Activated CD4-positive, alpha-beta T cell treated with anti-CD3 and anti-CD28 coated beads, Interleukin-2, amount 10 ng/mL, durations not matched to agents 24 days and 14 days (primary cell): ENCODE measurements at regions not wholly inside any gene's neighbourhood (a gene's known extent, or its start where the extent isn't known, plus 50 kb on each side); places are given as distances from the start of the nearest gene placed in this dataset.

Experiments
- DNase-seq: peaks from one replicate; pipeline ENCODE4 v3.0.0; 2022
- H3K27ac Mint-ChIP-seq: one replicate; pipeline ENCODE4 v1.8.0; 2022; ENCODE audit warnings: mild to moderate bottlenecking, mixed read lengths
- H3K27me3 Mint-ChIP-seq: one replicate; pipeline ENCODE4 v1.8.0; 2022; ENCODE audit warnings: mixed read lengths
- H3K36me3 Mint-ChIP-seq: one replicate; pipeline ENCODE4 v1.8.0; 2022; ENCODE audit warnings: low read depth, mild to moderate bottlenecking, mixed read lengths
- H3K4me1 Mint-ChIP-seq: one replicate; pipeline ENCODE4 v1.8.0; 2021; ENCODE audit warnings: mixed read lengths
- H3K4me3 Mint-ChIP-seq: one replicate; pipeline ENCODE4 v1.8.0; 2022; ENCODE audit warnings: mild to moderate bottlenecking, moderate library complexity, mixed read lengths
- H3K9me3 Mint-ChIP-seq: one replicate; pipeline ENCODE4 v1.8.0; 2021; ENCODE audit warnings: mixed read lengths
- intact Hi-C: fragments of 100-400 bp; cut with micrococcal nuclease; formaldehyde crosslinking; loops from one replicate; pipeline ENCODE4 v1.15.1; 2023

DNA sequence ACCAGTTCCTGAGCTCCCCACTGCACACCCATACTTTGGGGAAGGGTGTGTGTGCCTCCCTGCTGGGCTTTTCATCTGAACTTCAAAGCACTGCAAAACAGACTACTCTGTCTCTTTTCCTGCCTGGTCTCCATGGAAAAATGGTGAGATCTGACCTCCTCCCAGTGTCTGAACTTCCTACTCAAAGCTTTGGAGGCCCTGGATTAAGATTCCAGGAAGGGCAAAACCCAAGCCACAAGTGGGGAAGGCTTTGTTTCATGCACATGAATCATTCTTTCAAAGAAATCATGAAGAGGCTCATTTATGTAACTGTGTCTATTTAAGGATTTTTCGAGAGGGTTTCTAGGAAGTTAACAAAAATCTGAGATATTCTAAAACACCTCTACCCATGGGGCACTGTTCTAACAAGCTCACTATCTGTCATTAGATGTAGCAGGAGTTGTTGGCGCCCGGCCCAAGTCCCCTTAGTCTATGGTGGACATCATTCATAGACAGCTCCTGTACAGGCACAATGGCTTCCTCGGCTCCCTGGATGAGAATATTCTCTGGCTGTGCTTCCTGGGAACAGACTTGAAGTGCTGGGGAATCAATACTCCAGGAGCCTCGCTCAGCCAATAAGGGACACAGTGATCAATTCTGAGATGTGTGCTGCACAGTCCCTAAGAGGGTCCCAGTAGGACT, 224.0 kb downstream of the KTN1 start:
- Mint-ChIP-seq H3K4me3 (peak overlapping the region; percentile 66), H3K4me1 (peaks cover 69% of the 10 kb centered on the region), H3K27ac (peak overlapping the region; percentile 85), H3K36me3 (peaks cover 26% of the 10 kb centered on the region), H3K27me3 (no peaks in the 10 kb centered on the region), H3K9me3 (peaks cover 43% of the 10 kb centered on the region)
- peak; percentile 59 for DNase-seq
- intact Hi-C loops: no loop called here

DNA sequence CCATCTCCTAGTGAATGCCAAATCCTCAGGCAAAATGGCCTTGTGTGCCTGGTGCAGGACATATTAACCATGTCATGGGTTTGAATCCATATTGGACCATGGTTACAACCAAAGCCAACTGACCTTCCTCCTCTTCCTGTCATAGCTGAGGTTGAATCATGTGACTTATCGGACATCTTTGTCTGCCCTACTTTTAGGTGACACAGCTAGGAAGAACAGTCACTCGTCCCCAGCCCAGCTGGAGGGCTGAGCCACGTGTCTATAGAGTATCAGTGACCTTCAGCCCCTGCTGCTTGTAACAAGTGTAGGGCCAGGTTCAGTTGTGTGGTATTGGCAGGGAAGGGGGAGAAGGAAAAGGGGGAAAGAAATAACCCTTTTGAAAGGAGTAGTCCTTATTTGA, 225.2 kb downstream of the KTN1 start:
- peaks cover 40% of the 10 kb centered on the region for H3K9me3 Mint-ChIP-seq
- no peak overlapping the region for H3K4me3 Mint-ChIP-seq
- DNase-seq: no peak
- peaks cover 63% of the 10 kb centered on the region for H3K4me1 Mint-ChIP-seq
- H3K36me3 Mint-ChIP-seq: peaks cover 29% of the 10 kb centered on the region
- intact Hi-C loops: no loop called here
- H3K27me3 Mint-ChIP-seq: no peaks in the 10 kb centered on the region
- H3K27ac Mint-ChIP-seq: peak overlapping the region; percentile 3

DNA sequence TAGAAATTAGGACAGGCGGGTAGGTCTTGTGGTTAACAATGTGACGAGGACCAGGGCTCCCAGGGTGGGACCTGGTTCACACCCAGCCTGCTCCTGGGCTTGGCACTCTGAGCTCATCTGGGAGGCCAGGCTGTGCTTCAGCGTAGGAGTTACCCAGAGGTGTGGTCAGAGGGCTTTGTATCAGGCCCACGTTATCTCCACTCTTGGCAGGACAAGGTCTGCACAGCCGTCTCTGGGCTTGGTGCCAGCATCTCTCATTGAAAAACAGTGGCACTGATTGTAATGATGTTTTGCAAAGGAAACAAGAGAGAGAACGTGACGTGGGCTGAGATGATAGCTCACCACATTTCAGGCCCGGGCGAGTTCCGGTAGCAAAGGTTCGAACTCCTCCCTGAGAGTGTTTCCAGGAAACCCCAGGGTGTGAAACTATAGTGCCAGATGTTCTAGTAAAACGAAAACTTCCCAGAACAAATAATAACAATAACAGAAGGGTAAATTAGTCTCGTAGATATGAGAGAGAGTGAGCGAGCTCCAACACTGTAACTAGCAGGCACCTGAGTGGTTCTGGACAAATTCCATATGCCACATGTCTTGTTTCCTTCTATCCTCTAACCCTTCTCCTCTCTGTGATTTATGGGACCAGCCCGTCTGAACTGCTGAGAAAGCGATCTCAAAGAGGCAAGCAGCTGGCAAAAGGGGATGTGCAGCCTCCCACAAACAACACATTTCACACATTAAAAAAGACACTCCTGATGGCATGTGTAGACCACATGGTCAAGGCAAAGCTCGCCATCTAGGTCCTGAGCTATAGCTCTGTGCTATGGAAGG, 227.3 kb downstream of the KTN1 start:
- Mint-ChIP-seq H3K36me3 (peaks cover 37% of the 10 kb centered on the region), H3K27ac (peak overlapping the region; percentile 84), H3K4me3 (peak overlapping the region; percentile 53), H3K4me1 (peaks cover 51% of the 10 kb centered on the region), H3K9me3 (peaks cover 39% of the 10 kb centered on the region), H3K27me3 (no peaks in the 10 kb centered on the region)
- intact Hi-C loops: loop anchor here (2.0 kb wide), 1 partner anchor 44 kb away; no protein-coding TSS in a partner anchor
- DNase-seq: peak; percentile 93

DNA sequence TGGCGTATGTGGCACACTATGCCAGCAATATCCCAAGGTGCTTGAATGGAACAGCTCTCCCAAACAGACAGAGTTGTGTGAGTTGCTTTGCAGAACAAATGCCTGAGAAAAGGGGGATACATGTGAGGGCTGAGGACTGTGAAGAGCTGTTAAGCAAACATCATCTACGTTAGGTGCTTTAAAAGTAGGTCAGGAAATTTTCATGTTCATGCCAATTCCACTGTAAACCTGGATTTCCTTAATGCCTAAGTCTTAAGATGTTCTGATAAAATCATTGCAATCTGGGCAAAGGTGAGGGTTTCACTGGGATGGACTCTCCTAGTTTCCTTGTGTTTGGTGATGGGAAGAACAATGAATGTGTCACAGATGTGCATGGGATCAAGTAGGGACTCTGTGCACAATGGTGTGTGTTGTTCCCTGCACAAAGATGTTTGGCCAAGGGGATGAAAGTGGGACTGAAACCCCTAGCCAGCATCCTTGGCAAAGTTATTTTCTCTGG, 227.9 kb downstream of the KTN1 start:
- peaks cover 49% of the 10 kb centered on the region for H3K4me1 Mint-ChIP-seq
- H3K9me3 Mint-ChIP-seq: peaks cover 38% of the 10 kb centered on the region
- H3K27ac Mint-ChIP-seq: peak overlapping the region; percentile 84
- H3K36me3 Mint-ChIP-seq: peaks cover 39% of the 10 kb centered on the region
- no peak for DNase-seq
- no peaks in the 10 kb centered on the region for H3K27me3 Mint-ChIP-seq
- intact Hi-C loops: loop anchor here (2.0 kb wide), 1 partner anchor 45 kb away; no protein-coding TSS in a partner anchor
- peak overlapping the region; percentile 53 for H3K4me3 Mint-ChIP-seq

DNA sequence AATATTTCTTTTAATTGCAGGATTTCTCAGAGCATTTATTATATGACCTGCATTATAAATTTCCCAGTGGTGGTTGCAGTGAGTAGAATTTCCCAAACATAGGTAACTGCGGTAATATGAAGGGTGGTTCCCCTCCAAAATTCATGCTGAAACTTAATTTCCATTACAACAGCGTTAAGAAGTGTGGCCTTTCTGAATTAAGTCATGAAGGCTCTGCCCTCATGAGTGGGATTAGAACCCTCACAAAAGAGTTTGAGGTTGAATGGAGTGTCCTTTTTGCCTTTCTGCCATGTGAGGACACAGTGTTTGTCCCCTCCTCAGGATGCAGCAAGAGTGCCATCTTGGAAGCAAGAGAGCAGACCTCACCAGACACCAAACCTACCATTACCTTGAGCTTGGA, 233.6 kb downstream of the KTN1 start:
- intact Hi-C loops: no loop called here
- H3K27ac Mint-ChIP-seq: no peak overlapping the region

DNA sequence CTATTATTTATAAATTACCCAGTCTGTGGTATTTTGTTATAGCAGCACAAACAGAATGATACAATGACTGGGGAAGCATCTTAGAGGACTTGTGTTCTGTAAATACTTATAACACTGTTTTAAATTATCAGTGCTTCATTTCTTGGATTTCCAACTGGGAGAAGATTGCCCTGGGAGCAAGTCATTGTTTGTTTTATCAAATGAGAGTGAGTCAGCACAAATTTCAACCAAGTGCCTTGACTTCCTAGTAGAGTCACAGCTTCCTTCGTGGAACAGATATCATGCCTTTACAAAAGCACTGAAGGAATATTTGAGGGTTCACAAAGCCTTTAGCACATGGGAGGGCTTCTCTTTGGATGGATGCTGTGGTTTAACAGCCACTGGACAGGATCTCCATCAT, 234.1 kb downstream of the KTN1 start:
- Mint-ChIP-seq H3K27ac (no peak overlapping the region), H3K36me3 (peaks cover 36% of the 10 kb centered on the region)

More for the DNA sequence above, 233.6 kb downstream of the KTN1 start:
- peaks cover 30% of the 10 kb centered on the region for H3K9me3 Mint-ChIP-seq
- no peak overlapping the region for H3K4me3 Mint-ChIP-seq
- no peaks in the 10 kb centered on the region for H3K27me3 Mint-ChIP-seq
- peaks cover 36% of the 10 kb centered on the region for H3K36me3 Mint-ChIP-seq
- no peak for DNase-seq
- H3K4me1 Mint-ChIP-seq: peaks cover 16% of the 10 kb centered on the region

DNA sequence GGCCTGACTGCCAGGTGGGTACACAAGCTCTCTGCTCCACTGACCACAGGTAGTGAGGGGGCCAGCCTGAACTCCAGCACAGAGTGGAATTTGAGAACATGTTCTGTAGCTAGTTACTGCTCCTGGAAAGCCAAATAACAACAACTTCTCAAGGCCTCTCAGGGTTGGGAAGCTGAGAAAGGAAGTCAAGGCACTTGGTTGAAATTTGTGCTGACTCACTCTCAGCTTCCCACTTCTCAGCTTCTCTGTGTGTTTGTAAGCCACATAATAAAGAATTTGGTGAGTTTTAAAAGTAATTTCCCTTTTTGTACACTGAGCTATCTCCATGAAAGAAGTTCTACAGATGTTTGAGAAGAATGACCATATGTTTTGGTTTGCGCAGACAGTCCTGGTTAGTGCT, 234.9 kb downstream of the KTN1 start:
- Mint-ChIP-seq H3K4me1 (peaks cover 15% of the 10 kb centered on the region), H3K36me3 (peaks cover 34% of the 10 kb centered on the region), H3K9me3 (peaks cover 28% of the 10 kb centered on the region), H3K27me3 (no peaks in the 10 kb centered on the region), H3K4me3 (no peak overlapping the region), H3K27ac (peak overlapping the region; percentile 52)
- intact Hi-C loops: no loop called here
- no peak for DNase-seq

More for the DNA sequence above, 234.1 kb downstream of the KTN1 start:
- peaks cover 30% of the 10 kb centered on the region for H3K9me3 Mint-ChIP-seq
- H3K27me3 Mint-ChIP-seq: no peaks in the 10 kb centered on the region
- peaks cover 16% of the 10 kb centered on the region for H3K4me1 Mint-ChIP-seq
- intact Hi-C loops: no loop called here
- H3K4me3 Mint-ChIP-seq: peak overlapping the region; percentile 7
- no peak for DNase-seq

DNA sequence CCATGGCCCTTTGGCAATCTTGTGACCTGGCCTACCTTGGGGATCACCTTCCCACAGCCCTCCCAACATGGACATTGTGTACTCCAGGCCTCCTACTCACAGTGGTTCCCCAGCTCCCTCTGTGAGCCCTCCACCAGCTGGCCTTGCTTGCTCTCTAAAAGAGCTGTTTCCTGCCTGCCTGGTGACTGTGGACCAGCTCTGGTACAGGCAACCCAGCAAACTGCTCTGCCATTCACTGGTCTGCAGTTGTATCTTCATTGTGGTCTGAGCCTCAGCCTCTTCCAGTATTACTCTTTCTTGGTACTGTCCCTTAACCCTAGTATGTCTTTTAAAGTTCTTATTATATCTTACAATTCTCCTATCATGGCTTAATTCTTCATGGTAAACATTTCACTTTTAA, 236.2 kb downstream of the KTN1 start:
- H3K36me3 Mint-ChIP-seq: peaks cover 21% of the 10 kb centered on the region
- H3K4me1 Mint-ChIP-seq: peaks cover 15% of the 10 kb centered on the region
- no peak for DNase-seq
- no peak overlapping the region for H3K4me3 Mint-ChIP-seq
- intact Hi-C loops: no loop called here
- no peak overlapping the region for H3K27ac Mint-ChIP-seq
- H3K27me3 Mint-ChIP-seq: no peaks in the 10 kb centered on the region
- peaks cover 15% of the 10 kb centered on the region for H3K9me3 Mint-ChIP-seq

DNA sequence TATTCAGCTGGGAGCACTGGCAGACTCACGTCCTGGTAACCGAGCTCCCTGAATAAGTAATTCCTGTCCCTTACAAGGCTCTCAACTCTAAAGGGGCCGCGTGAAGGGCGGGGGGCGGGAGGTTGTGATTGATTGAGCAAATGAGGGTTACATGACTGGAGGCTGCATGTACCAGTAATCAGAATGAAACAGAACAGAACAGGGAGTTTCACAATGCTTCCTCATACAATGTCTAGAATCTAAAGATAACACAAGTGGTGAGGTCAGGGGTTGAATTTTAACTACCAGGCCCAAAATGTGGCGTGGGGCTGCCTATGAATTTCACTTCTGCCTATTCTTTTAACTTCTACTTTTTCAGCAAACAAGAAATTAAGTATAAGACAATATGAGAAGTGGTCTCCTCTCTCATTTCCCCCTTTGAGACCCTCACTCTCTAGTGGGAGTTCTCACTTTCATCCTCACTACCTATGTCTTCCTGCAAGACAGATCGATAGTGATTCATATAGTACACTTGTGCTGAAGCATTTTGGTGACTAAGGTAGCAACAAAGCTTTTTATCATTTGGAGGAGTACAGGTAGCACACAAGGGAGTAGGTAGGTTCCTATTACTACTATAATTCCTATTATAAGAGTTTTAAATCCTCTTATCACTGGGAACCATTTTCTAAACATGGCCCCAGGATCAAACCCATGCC, 239.8 kb downstream of the KTN1 start:
- Mint-ChIP-seq H3K4me3 (no peak overlapping the region), H3K4me1 (peaks cover 7% of the 10 kb centered on the region), H3K27me3 (peaks cover 24% of the 10 kb centered on the region), H3K9me3 (peaks cover 10% of the 10 kb centered on the region), H3K27ac (no peak overlapping the region), H3K36me3 (peaks cover 2% of the 10 kb centered on the region)
- intact Hi-C loops: no loop called here
- DNase-seq: no peak

DNA sequence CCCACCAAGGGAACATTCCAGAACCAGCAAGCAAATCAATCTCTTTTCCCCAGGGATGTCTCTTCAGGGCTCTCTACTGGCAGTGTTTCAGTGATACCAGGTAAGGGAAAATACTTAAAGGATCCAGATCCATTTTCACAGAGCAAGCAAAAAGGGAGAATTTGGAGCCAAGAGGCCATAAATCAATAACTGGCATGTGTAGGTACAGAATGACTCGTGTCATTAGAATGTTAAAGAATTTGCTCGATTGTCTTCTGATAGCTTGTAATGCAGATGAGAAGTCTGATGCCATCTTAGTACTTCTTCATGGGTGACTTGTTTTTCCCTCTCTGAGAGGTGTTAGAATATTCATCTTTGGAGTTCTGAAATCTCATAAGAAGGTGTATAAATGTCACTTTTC, 242.9 kb downstream of the KTN1 start:
- H3K36me3 Mint-ChIP-seq: no peaks in the 10 kb centered on the region
- peaks cover 18% of the 10 kb centered on the region for H3K9me3 Mint-ChIP-seq
- intact Hi-C loops: no loop called here

DNA sequence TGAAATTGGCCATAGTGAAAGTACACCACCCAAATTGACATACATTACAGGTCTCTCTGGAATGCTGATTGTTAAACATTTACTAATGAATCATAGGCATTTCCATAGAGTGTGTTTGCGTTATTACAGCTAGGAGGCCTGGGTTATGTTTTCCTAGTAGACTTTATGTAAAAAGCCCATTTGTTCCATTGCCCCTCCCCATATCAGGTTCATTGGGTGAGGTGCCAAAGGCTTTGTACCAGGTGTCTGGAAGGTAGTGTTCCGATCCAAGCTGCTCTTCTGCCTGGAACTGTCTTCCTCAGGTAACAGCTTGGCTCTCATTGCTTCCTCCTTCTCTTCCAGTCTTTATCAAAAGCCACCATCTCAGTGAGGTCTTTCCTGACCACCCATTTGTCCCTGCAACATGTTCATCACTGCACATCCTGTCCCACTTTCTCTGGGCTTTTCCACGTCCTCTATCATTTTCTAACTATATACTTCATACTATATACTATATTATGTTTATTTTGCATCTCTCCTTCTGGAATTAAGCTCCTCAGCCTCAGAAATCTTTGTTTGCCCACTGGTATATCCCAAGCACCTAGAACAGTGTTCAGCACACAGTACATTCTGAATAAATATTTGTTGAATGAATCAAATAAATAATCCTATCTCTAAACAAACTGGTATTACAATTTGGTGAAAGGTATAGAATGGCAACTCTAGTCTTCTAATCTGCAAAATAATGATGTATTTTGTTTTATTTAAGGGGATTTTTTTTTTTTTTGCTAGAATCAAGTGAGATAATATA, 252.3 kb downstream of the KTN1 start:
- H3K9me3 Mint-ChIP-seq: peaks cover 17% of the 10 kb centered on the region
- no peaks in the 10 kb centered on the region for H3K4me1 Mint-ChIP-seq
- no peak overlapping the region for H3K4me3 Mint-ChIP-seq
- no peaks in the 10 kb centered on the region for H3K36me3 Mint-ChIP-seq
- no peak for DNase-seq
- H3K27me3 Mint-ChIP-seq: peaks cover 12% of the 10 kb centered on the region
- intact Hi-C loops: no loop called here
- H3K27ac Mint-ChIP-seq: no peak overlapping the region

More for the DNA sequence above, 242.9 kb downstream of the KTN1 start:
- Mint-ChIP-seq H3K27ac (no peak overlapping the region), H3K27me3 (peaks cover 32% of the 10 kb centered on the region), H3K4me3 (no peak overlapping the region), H3K4me1 (no peaks in the 10 kb centered on the region)
- DNase-seq: no peak

DNA sequence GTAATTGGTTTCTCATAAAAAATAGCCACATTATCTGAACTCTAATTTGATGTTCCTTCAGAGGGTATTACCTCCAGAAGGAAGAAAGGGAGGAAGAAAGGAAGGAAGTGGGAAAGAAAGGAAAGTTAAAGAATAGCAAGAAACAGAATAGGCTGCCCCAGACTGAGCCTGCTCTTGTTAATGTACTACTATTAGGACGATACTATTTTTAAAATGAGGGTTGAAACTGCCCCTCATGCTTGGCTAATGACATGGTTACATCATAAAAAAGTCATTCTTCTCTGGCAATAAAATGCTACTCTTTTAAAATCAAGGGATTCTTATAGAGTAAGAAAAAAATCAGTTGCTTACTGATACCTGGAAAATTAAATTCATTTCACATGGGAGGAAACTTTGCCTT, 253.0 kb downstream of the KTN1 start:
- no peak for DNase-seq
- Mint-ChIP-seq H3K27me3 (peaks cover 12% of the 10 kb centered on the region), H3K4me1 (no peaks in the 10 kb centered on the region), H3K36me3 (no peaks in the 10 kb centered on the region), H3K27ac (no peak overlapping the region), H3K4me3 (no peak overlapping the region), H3K9me3 (peaks cover 17% of the 10 kb centered on the region)
- intact Hi-C loops: no loop called here

DNA sequence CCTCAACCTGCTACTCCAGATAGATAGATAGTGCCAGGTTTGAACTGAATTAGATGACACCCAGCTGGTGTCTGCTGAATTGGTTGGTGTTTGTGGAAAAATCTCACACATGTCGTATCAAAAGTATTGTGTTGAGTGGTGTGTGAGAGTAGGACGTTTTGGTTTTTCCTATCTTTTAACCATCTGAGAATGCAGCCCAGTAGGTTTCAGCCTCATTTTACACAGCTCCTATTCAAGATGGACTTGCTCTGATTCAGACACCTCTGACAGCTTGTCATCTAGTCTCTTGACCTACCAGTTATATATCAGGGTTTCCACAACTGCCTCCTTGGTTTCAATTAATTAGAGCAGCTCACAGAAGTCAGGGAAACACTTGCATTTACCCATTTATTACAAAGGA, 254.4 kb downstream of the KTN1 start:
- Mint-ChIP-seq H3K36me3 (no peaks in the 10 kb centered on the region), H3K27me3 (peaks cover 12% of the 10 kb centered on the region), H3K4me3 (no peak overlapping the region), H3K4me1 (no peaks in the 10 kb centered on the region), H3K9me3 (peaks cover 23% of the 10 kb centered on the region), H3K27ac (no peak overlapping the region)
- intact Hi-C loops: no loop called here
- DNase-seq: no peak
